Epithelial cell of prostate (primary cell): ENCODE measurements at regions not wholly inside any gene's neighbourhood (a gene's known extent, or its start where the extent isn't known, plus 50 kb on each side); places are given as distances from the start of the nearest gene placed in this dataset.

ENCODE experiments used
- DNase-seq: peaks from one replicate; pipeline ENCODE4 v3.0.0-alpha.2; 2011; ENCODE audit warnings: low read depth, low spot score
- H3K27ac ChIP-seq: fragments of 450-650 bp; 2 replicates; pipeline ENCODE4 v1.5.1; 2017; ENCODE audit warnings: mild to moderate bottlenecking

GRCh38 chr5:159768243-159768642 is 148.0 kb upstream of the ADRA1B start:
- H3K27ac ChIP-seq = no peak overlapping the region

DNA sequence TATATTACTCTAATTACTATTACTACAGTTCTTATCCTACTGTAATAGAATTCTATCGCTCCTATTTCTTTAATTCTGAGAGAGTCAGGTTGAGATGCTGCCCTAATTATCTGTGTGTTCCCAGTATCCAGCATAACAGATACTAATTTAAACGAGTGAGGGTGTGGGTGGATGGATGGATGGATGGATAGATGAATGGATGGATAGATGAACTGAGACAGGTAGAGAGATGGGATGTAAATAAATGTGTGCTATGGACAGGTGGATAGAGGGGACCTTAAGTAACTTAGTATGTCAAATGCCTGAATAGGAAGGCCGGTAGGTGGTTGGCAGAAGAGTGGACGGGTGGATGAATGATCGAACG is 143.6 kb upstream of the ADRA1B start:
- no peak overlapping the region for H3K27ac ChIP-seq
- no peak for DNase-seq

More at GRCh38 chr5:159768243-159768642, 148.0 kb upstream of the ADRA1B start:
- DNase-seq = no peak

GRCh38 chr5:159773062-159773924 is 143.0 kb upstream of the ADRA1B start:
- DNase-seq = peak; percentile 20
- peak overlapping the region; percentile 18 for H3K27ac ChIP-seq

- no peak overlapping the region for H3K27ac ChIP-seq
- no peak for DNase-seq
These were observed 141.7 kb upstream of the ADRA1B start for GRCh38 chr5:159774476-159775031.

DNA sequence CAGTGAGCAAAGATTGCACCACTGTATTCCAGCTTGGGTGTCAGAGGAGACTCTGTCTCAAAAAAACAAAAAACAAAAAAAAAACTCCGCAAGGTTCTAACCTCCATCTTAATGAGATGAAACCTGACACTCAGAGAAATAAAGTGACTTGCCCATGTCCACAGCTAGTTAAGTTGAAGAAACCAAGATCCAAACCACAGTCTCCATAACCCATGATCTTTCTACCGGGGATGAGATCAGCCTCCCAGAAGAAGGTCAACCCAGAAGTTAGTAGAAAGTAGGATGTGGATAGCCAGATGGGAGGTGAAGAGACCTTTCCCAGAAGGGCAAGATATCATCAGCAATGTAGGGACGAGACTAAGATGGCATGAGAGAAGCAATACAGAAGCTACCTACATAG is 140.4 kb upstream of the ADRA1B start:
- DNase-seq = no peak
- H3K27ac ChIP-seq = no peak overlapping the region

- no peak overlapping the region for H3K27ac ChIP-seq
- no peak for DNase-seq
These were observed 139.1 kb upstream of the ADRA1B start for GRCh38 chr5:159777049-159777660.

DNA sequence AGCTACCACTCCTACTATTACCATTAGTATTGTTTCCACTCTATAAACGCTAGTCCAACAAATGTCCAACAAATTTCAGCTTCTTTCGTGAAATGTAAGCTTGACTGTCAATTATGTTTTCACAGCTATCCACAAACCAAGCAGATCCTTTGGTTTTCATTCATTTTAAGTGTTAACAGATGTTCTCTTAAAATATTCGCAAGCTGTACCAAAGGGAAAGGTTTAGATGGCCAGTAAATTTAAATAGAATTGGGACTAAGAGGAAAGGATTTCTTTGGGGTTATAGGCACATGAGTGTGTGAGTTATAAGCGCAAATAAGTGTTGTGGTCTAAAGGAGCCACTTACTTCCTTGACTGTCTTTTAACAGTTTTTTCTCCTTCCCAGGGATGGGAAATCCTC is 136.8 kb upstream of the ADRA1B start:
- no peak for DNase-seq

GRCh38 chr5:159780246-159780645 is 136.0 kb upstream of the ADRA1B start:
- DNase-seq = no peak
- peak overlapping the region; percentile 52 for H3K27ac ChIP-seq

More for the DNA sequence above, 136.8 kb upstream of the ADRA1B start:
- H3K27ac ChIP-seq = peak overlapping the region; percentile 52

DNA sequence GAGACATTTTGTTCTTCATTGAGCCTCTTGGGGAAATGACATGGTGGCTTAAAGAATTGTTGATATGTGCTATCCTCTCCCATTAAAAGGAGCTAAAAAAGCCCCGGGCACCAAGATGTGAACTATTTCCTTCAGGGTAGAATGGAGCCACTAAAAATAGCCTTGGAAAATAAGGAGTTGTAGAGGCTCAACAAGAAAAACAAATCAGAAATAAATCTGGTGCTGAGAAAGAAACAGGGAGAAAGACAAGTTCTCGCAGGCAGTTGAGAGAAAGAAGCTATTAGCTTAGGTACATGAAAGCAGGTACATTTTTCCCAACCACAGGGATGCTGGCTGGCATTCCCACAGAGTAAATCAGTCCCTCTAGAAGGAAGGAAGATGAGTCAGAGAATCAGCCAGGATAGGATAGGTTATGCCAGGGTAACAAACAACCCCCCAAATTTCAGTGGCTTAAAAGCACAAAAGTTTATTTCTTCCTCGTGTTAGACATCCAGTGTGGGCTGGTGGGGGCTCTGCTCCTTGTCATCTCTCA is 134.6 kb upstream of the ADRA1B start:
- DNase-seq = peak; percentile 24
- peak overlapping the region; percentile 28 for H3K27ac ChIP-seq

- no peak for DNase-seq
These were observed 133.9 kb upstream of the ADRA1B start for GRCh38 chr5:159782197-159782994.

GRCh38 chr5:159782995-159783300 is 133.3 kb upstream of the ADRA1B start:
- DNase-seq = no peak
- H3K27ac ChIP-seq = no peak overlapping the region

More at GRCh38 chr5:159782197-159782994, 133.9 kb upstream of the ADRA1B start:
- peak overlapping the region; percentile 28 for H3K27ac ChIP-seq

DNA sequence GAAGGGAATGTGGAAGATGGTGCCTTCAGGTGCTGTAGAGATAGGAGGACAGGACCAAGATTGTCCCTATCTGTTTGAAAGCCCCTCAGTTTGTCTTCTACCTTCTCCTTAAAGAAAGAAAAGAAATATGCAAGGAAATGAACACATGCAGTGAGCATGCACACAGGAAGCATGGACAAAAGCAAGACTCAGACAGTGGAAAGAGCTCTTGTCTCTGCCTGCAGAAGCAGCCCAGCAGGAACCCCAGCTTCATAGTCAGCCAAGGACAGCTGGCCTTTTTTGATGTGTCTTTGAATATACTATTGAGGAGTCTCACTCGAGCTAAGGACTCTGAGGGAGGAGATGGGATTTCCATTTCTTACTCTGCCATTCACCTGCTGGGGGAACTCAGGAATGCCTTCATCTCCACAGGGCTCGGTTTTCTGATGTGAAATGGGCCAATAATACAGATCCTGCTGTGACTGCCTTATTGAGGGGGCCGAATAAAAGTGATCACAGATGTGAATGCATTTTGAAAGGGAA is 132.5 kb upstream of the ADRA1B start:
- no peak overlapping the region for H3K27ac ChIP-seq
- no peak for DNase-seq

DNA sequence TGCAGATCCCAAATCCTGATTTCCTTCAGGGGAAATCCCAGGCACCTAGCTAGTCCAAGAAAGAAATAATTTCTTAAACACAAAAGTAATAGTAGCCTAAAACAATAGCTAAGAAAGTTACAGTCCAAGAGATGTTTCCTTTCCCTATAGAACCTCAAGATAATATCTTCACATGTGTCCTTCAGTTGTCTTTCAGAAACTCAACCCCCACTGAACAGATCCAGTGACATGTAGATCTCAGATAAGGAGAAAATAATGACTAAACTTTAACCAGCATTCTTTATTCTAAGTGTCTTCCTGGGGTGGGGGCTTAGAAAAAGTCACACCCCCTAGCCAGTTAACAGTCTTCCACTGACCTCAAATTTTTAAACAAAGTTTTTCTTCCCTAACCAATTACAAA is 131.3 kb upstream of the ADRA1B start:
- H3K27ac ChIP-seq = no peak overlapping the region

DNA sequence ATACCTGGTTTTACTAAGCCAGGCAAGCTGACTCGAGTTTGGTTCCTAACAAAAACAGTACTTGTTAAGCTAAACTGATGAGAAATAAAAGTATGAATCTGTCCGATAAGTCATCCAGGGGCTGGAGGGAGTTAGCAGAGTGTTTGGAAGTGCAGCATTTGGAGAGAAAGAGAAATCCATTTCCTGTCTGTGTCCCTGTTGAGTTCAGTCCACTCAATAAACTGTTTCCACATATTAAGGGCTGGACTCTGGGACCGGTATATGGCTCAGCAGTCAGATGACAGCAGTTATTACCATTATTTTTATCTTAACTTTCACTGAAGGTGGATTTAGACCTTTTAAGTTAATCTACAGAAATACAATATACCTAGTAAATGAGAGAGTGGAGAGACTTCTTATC is 130.6 kb upstream of the ADRA1B start:
- no peak for DNase-seq
- H3K27ac ChIP-seq = no peak overlapping the region

More for the DNA sequence above, 131.3 kb upstream of the ADRA1B start:
- DNase-seq = no peak

- no peak overlapping the region for H3K27ac ChIP-seq
- no peak for DNase-seq
These were observed 130.1 kb upstream of the ADRA1B start for GRCh38 chr5:159786201-159786600.

DNA sequence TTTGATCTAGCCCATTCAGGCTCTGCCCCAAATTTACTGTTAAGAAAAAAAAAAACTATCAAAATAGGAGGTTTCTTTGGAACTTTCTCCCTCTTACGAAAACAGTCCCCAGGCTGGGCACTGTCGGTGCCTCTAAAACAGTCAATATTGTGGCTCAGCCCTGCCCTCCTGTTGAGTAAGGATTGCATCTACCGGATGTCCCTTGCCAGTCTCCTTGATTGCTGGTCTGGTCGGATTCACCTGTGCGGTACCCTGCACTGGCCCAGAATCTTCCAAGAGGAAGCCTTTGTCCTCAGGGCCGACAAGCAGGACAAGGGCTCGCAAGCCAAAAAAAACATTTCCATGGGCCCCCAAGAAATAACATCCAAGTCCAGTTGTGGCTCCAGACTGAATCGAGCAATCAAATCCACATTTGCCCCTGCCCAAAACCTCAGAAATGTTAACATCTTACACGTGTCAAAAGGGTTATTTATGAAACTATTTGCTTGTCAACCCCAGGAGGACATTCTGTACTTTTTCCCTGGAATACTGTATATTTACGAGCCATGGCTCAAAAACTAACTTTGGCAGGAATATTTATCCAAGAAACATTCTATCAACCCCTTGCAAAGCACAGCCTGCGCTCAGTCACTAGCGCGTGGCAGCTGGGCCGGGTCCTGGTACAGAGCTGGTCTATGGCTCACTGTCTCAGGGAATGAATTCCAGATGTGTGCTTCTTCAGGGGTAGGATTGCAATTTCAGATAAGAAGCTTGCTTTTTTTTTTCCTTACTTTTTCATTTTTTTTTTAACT is 129.2 kb upstream of the ADRA1B start:
- H3K27ac ChIP-seq = no peak overlapping the region
- no peak for DNase-seq

GRCh38 chr5:159787837-159788236 is 128.4 kb upstream of the ADRA1B start:
- no peak for DNase-seq
- H3K27ac ChIP-seq = no peak overlapping the region

GRCh38 chr5:159788835-159789331 is 127.4 kb upstream of the ADRA1B start:
- no peak overlapping the region for H3K27ac ChIP-seq
- no peak for DNase-seq

DNA sequence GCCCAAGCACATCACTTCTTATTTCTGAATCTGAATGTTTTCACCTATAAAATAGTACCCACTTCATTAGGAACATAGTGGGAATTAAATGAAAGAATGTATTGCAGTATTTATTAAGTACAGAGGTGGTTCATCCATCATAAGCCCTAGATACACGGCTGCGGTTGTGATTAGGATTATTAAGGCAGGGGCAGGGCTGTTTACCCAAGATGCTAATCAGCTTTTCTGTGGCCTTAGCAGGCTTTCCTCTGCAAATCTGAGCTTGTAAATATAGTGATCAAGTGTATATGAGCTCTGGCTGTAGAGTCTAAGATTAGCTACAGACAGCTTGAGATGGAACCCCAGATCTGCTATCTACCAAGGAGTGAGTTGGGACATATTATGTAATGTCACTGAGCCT is 124.1 kb upstream of the ADRA1B start:
- H3K27ac ChIP-seq = no peak overlapping the region
- no peak for DNase-seq
